GM12891 (cell line): ENCODE measurements at regions not wholly inside any gene's neighbourhood (a gene's known extent, or its start where the extent isn't known, plus 50 kb on each side); places are given as distances from the start of the nearest gene placed in this dataset.

Source experiments
- POLR2A ChIP-seq: IDR thresholded peaks from 2 replicates; pipeline ENCODE4 v1.6.1; 2011; ENCODE audit warnings: low read depth, low read length, control low read depth
- SPI1 ChIP-seq: IDR thresholded peaks from 2 replicates; pipeline ENCODE4 v1.6.1; 2011; ENCODE audit warnings: low read depth, low read length, control low read depth
- TAF1 ChIP-seq: IDR thresholded peaks from 2 replicates; pipeline ENCODE4 v1.6.1; 2011; ENCODE audit warnings: low read depth, low read length, control low read depth

GRCh38 chr18:77346208-77346810 is 96.7 kb downstream of the GALR1 start:
- TF ChIP-seq POLR2A, result no peak
- no peak for TF ChIP-seq TAF1
- no peak for TF ChIP-seq SPI1
